ENCODE measurements at regions not wholly inside any gene's neighbourhood (a gene's known extent, or its start where the extent isn't known, plus 50 kb on each side); places are given as distances from the start of the nearest gene placed in this dataset.

- TF ChIP-seq CHD7 (IDR thresholded peaks at IDR 0.05; ENCODE audit: insufficient replicate concordance, low read length): no peak
- no peak for TF ChIP-seq KDM1A (IDR thresholded peaks at IDR 0.05; ENCODE audit: borderline replicate concordance, low read length)
- TF ChIP-seq TEAD4 (IDR thresholded peaks at IDR 0.05; ENCODE audit: low read depth, low read length): no peak
- TF ChIP-seq POLR2AphosphoS5 (IDR thresholded peaks at IDR 0.05; ENCODE audit: low read depth, low read length): no peak
Measured at GRCh38 chr7:47087866-47088265, 494.0 kb downstream of the TNS3 start (continued).

Measured in H1 (cell line).